GM12865 (cell line): ENCODE measurements at regions not wholly inside any gene's neighbourhood (a gene's known extent, or its start where the extent isn't known, plus 50 kb on each side); places are given as distances from the start of the nearest gene placed in this dataset.
"Not testable (repeated sequence)": the region's sequence is repeated elsewhere in the genome, so short reads cannot be mapped to it uniquely, and the experiment has no call there.

ENCODE experiments used
- DNase-seq: peaks from one replicate; pipeline ENCODE4 v3.0.0; 2010; ENCODE audit warnings: low read depth
- H3K4me3 ChIP-seq: 2 replicates; pipeline ENCODE4 v1.5.1; 2011; ENCODE audit warnings: mild to moderate bottlenecking, low read depth, low read length, control low read depth
- CTCF ChIP-seq: IDR thresholded peaks from 2 replicates; pipeline ENCODE4 v1.5.1; 2011; ENCODE audit warnings: low read length, control low read depth, low read depth, inconsistent platforms; ENCODE audit not compliant: insufficient read depth; ENCODE audit errors: missing control alignments

GRCh38 chr2:224222291-224222690, 179.6 kb downstream of the FAM124B start:
- TF ChIP-seq CTCF = no peak
- H3K4me3 ChIP-seq = no peak overlapping the region
- DNase-seq = no peak

GRCh38 chr2:224221455-224221913, 180.4 kb downstream of the FAM124B start:
- DNase-seq = no peak
- TF ChIP-seq CTCF = no peak

GRCh38 chr2:224220586-224221255, 181.2 kb downstream of the FAM124B start:
- no peak for DNase-seq
- TF ChIP-seq CTCF = no peak
- H3K4me3 ChIP-seq = no peak overlapping the region

More at GRCh38 chr2:224221455-224221913, 180.4 kb downstream of the FAM124B start:
- no peak overlapping the region for H3K4me3 ChIP-seq

GRCh38 chr2:224219781-224220180, 180.7 kb upstream of the SERPINE2 start:
- no peak overlapping the region for H3K4me3 ChIP-seq
- DNase-seq = no peak
- TF ChIP-seq CTCF = no peak

GRCh38 chr2:224217962-224218347, 178.9 kb upstream of the SERPINE2 start:
- DNase-seq = no peak
- H3K4me3 ChIP-seq = no peak overlapping the region
- no peak for TF ChIP-seq CTCF

GRCh38 chr2:224217233-224217961, 178.3 kb upstream of the SERPINE2 start:
- H3K4me3 ChIP-seq = no peak overlapping the region
- no peak for TF ChIP-seq CTCF
- no peak for DNase-seq

- DNase-seq, H3K4me3 ChIP-seq: not testable (repeated sequence)
These were observed 176.5 kb upstream of the SERPINE2 start for GRCh38 chr2:224215611-224216010.
